Keratinocyte (primary cell): ENCODE measurements at regions not wholly inside any gene's neighbourhood (a gene's known extent, or its start where the extent isn't known, plus 50 kb on each side); places are given as distances from the start of the nearest gene placed in this dataset.

ENCODE experiments used
- DNase-seq: peaks from one replicate; pipeline ENCODE4 v3.0.0-alpha.2; 2011; ENCODE audit warnings: low read depth, missing footprints, low spot score
- FAIRE-seq: peaks from 2 replicates; lab custom pipeline; 2011; peaks lifted over from hg19 to GRCh38; lab: Jason Lieb, UNC
- H2AFZ ChIP-seq: 2 replicates; pipeline ENCODE4 v1.6.0; 2012; ENCODE audit warnings: low read length, control low read depth, inconsistent platforms; ENCODE audit not compliant: control insufficient read depth
- H3K27ac ChIP-seq: 2 replicates; pipeline ENCODE4 v1.5.1; 2011; ENCODE audit warnings: low read length; ENCODE audit not compliant: control insufficient read depth, insufficient read depth
- H3K27me3 ChIP-seq: 3 replicates; pipeline ENCODE4 v1.6.0; 2011; ENCODE audit warnings: low read length; ENCODE audit not compliant: control insufficient read depth, insufficient read depth; ENCODE audit errors: extremely low read depth
- H3K36me3 ChIP-seq, 2 experiments: 2 replicates in 1 of 2; 3 replicates in 1 of 2; pipeline ENCODE4 v1.5.1; 2011; ENCODE audit warnings: low read length in 2 of 2, mild to moderate bottlenecking in 1 of 2; ENCODE audit not compliant: control insufficient read depth in 2 of 2, insufficient read depth in 2 of 2; ENCODE audit errors: extremely low read depth in 1 of 2
- H3K4me1 ChIP-seq: 3 replicates; pipeline ENCODE4 v1.5.1; 2011; ENCODE audit warnings: low read length; ENCODE audit not compliant: control insufficient read depth, insufficient read depth; ENCODE audit errors: extremely low read depth
- H3K4me2 ChIP-seq: 3 replicates; pipeline ENCODE4 v1.6.0; 2011; ENCODE audit warnings: low read depth, low read length; ENCODE audit not compliant: control insufficient read depth, insufficient read depth; ENCODE audit errors: extremely low read depth
- H3K4me3 ChIP-seq, 3 experiments: fragments of 200-600 bp in 1 of 3; sonication (generic) in 1 of 3; 2 replicates in 2 of 3; 3 replicates in 1 of 3; pipeline ENCODE4 v1.5.1; 2011 to 2016; ENCODE audit warnings: low read length in 3 of 3, mild to moderate bottlenecking in 3 of 3, control low read depth in 2 of 3, inconsistent platforms in 1 of 3, low read depth in 1 of 3, mixed read lengths in 1 of 3, mixed run types in 1 of 3, moderate library complexity in 1 of 3; ENCODE audit not compliant: control insufficient read depth in 2 of 3, insufficient read depth in 2 of 3; ENCODE audit errors: extremely low read depth in 1 of 3
- H3K79me2 ChIP-seq: 2 replicates; pipeline ENCODE4 v1.6.0; 2012; ENCODE audit warnings: low read length; ENCODE audit not compliant: control insufficient read depth, insufficient read depth
- H3K9ac ChIP-seq: 3 replicates; pipeline ENCODE4 v1.6.0; 2011; ENCODE audit warnings: low read length; ENCODE audit not compliant: control insufficient read depth, insufficient read depth; ENCODE audit errors: extremely low read depth
- H3K9me1 ChIP-seq: 3 replicates; pipeline ENCODE4 v1.6.0; 2011; ENCODE audit warnings: low read length; ENCODE audit not compliant: control insufficient read depth, insufficient read depth; ENCODE audit errors: extremely low read depth
- H3K9me3 ChIP-seq: 2 replicates; pipeline ENCODE4 v1.5.1; 2012; ENCODE audit warnings: low read depth, low read length; ENCODE audit not compliant: control insufficient read depth
- H4K20me1 ChIP-seq: 3 replicates; pipeline ENCODE4 v1.6.0; 2011; ENCODE audit warnings: low read length; ENCODE audit not compliant: control insufficient read depth, insufficient read depth; ENCODE audit errors: extremely low read depth
- CTCF ChIP-seq, 3 experiments: IDR thresholded peaks in 1 of 3; conservative IDR thresholded peaks in 1 of 3; optimal IDR thresholded peaks in 1 of 3; 2 replicates in 2 of 3; 3 replicates in 1 of 3; pipeline versions ENCODE3 to v1.5.1; 2011; ENCODE audit warnings: low read length in 3 of 3, mild to moderate bottlenecking in 3 of 3, moderate library complexity in 2 of 3, control low read depth in 1 of 3, inconsistent platforms in 1 of 3; ENCODE audit not compliant: insufficient read depth in 2 of 3; ENCODE audit errors: extremely low read depth in 1 of 3
- EZH2 ChIP-seq: IDR thresholded peaks from one replicate; pipeline ENCODE4 v1.6.1; 2012; ENCODE audit warnings: inconsistent platforms, mild to moderate bottlenecking, low read length, moderate library complexity
- dilution Hi-C: fragments of 300-500 bp; cut with MboI; formaldehyde crosslinking; loops from one replicate; pipeline ENCODE4 v1.7.0; 2020; ENCODE audit warnings: low sequenced_read_pairs; ENCODE audit not compliant: extremely low pct_ligation_motif_present

GRCh38 chr5:82799361-82800077 is 277.7 kb downstream of the TMEM167A start:
- FAIRE-seq, result no peak

GRCh38 chr5:82798676-82799075 is 278.5 kb downstream of the TMEM167A start:
- no peak for FAIRE-seq
- Histone ChIP-seq H3K4me2 (no peak overlapping the region), H3K4me3 (no peak overlapping the region), H3K9ac (no peak overlapping the region), H4K20me1 (no peaks in the 10 kb centered on the region), H3K4me1 (no peaks in the 10 kb centered on the region), H3K9me3 (no peaks in the 10 kb centered on the region), H3K27ac (no peak overlapping the region), H3K9me1 (no peaks in the 10 kb centered on the region), H3K36me3 (no peaks in the 10 kb centered on the region), H2AFZ (no peak overlapping the region), H3K27me3 (no peaks in the 10 kb centered on the region), H3K79me2 (no peaks in the 10 kb centered on the region)
- TF ChIP-seq CTCF (optimal IDR thresholded peaks at IDR 0.05 in 1 of 3, IDR thresholded peaks at IDR 0.05 in 1 of 3, conservative IDR thresholded peaks at IDR 0.05 in 1 of 3; ENCODE audit: extremely low read depth in 1 of 3, insufficient read depth in 2 of 3, low read length in 3 of 3) (no peak), EZH2 (no peak)
- dilution Hi-C loops, result no loop called here
- no peak for DNase-seq

More at GRCh38 chr5:82799361-82800077, 277.7 kb downstream of the TMEM167A start:
- no peak for DNase-seq
- TF ChIP-seq EZH2 (no peak), CTCF (optimal IDR thresholded peaks at IDR 0.05 in 1 of 3, IDR thresholded peaks at IDR 0.05 in 1 of 3, conservative IDR thresholded peaks at IDR 0.05 in 1 of 3; ENCODE audit: extremely low read depth in 1 of 3, insufficient read depth in 2 of 3, low read length in 3 of 3) (peak in 2 of 3 experiments; percentile 6 to 10)
- Histone ChIP-seq H3K27me3 (no peaks in the 10 kb centered on the region), H3K4me3 (no peak overlapping the region), H3K4me1 (no peaks in the 10 kb centered on the region), H3K9ac (no peak overlapping the region), H3K36me3 (no peaks in the 10 kb centered on the region), H3K9me1 (no peaks in the 10 kb centered on the region), H3K27ac (no peak overlapping the region), H3K79me2 (no peaks in the 10 kb centered on the region), H2AFZ (no peak overlapping the region), H3K9me3 (no peaks in the 10 kb centered on the region), H3K4me2 (no peak overlapping the region), H4K20me1 (no peaks in the 10 kb centered on the region)
- dilution Hi-C loops, result no loop called here
